Thymus (tissue), 11 donors: ENCODE measurements at regions not wholly inside any gene's neighbourhood (a gene's known extent, or its start where the extent isn't known, plus 50 kb on each side); places are given as distances from the start of the nearest gene placed in this dataset.

Source experiments
- DNase-seq, 9 donors: peaks; one replicate each; pipeline ENCODE4 v3.0.0-alpha.2; 2013; ENCODE audit warnings: low spot score in 9 of 9, low read depth in 6 of 9, missing footprints in 1 of 9
- H3K27ac ChIP-seq, 2 donors: one replicate each; pipeline ENCODE4 v1.5.1; 2013; ENCODE audit warnings: control low read depth in 1 of 2, low read depth in 1 of 2, low read length in 1 of 2, mild to moderate bottlenecking in 1 of 2, moderate library complexity in 1 of 2
- H3K27me3 ChIP-seq, 2 donors: one replicate each; pipeline ENCODE4 v1.5.1; 2013; ENCODE audit warnings: low read length in 1 of 2; ENCODE audit not compliant: control insufficient read depth in 2 of 2, insufficient read depth in 1 of 2
- H3K36me3 ChIP-seq, 2 donors: one replicate each; pipeline ENCODE4 v1.5.1; 2013; ENCODE audit warnings: low read length in 1 of 2, mild to moderate bottlenecking in 1 of 2, moderate library complexity in 1 of 2; ENCODE audit not compliant: control insufficient read depth in 2 of 2, insufficient read depth in 2 of 2
- H3K4me1 ChIP-seq, 2 donors: one replicate each; pipeline ENCODE4 v1.5.1; 2013; ENCODE audit warnings: low read length in 2 of 2; ENCODE audit not compliant: control insufficient read depth in 2 of 2, insufficient read depth in 2 of 2
- H3K4me3 ChIP-seq, 2 donors: one replicate each; pipeline ENCODE4 v1.5.1; 2013; ENCODE audit warnings: low read length in 2 of 2, control low read depth in 1 of 2, mild to moderate bottlenecking in 1 of 2
- H3K9me3 ChIP-seq, 2 donors: one replicate each; pipeline ENCODE4 v1.5.1; 2013; ENCODE audit warnings: low read length in 1 of 2, mild to moderate bottlenecking in 1 of 2; ENCODE audit not compliant: control insufficient read depth in 2 of 2, insufficient read depth in 1 of 2
- WGBS: extraction: QIAGEN DNeasy Blood & Tissue Kit; methylation state at CpG from one replicate; pipeline ENCODE4 v1.1.7; 2013; 5-methylcytosine and 5-hydroxymethylcytosine counted together
- donor health status: healthy.

GRCh38 chr3:127131424-127132170, 61.3 kb upstream of the PRR23E start:
- no peak overlapping the region for H3K4me3 ChIP-seq
- peaks cover 2 to 7% of the 10 kb centered on the region in 2 donors for H3K4me1 ChIP-seq
- H3K36me3 ChIP-seq: no peaks in the 10 kb centered on the region
- H3K27me3 ChIP-seq: peaks cover 16 to 43% of the 10 kb centered on the region in 2 donors
- WGBS: 90% methylated on average over 10 of the region's 10 CpGs
- H3K27ac ChIP-seq: no peak overlapping the region
- peaks cover 0 to 2% of the 10 kb centered on the region in 2 donors for H3K9me3 ChIP-seq
- no peak for DNase-seq

GRCh38 chr3:127132876-127133275, 60.1 kb upstream of the PRR23E start:
- Histone ChIP-seq H3K9me3 (peaks cover 0 to 2% of the 10 kb centered on the region in 2 donors), H3K36me3 (no peaks in the 10 kb centered on the region), H3K27ac (no peak overlapping the region), H3K27me3 (peaks cover 18 to 56% of the 10 kb centered on the region in 2 donors), H3K4me3 (no peak overlapping the region), H3K4me1 (peaks cover 2 to 7% of the 10 kb centered on the region in 2 donors)
- no peak for DNase-seq
- WGBS: 51% methylated on average over 5 of the region's 5 CpGs

GRCh38 chr3:127133971-127134370, 59.0 kb upstream of the PRR23E start:
- no peak for DNase-seq
- 96% methylated on average over 5 of the region's 5 CpGs for WGBS
- peaks cover 18 to 58% of the 10 kb centered on the region in 2 donors for H3K27me3 ChIP-seq

GRCh38 chr3:127134466-127134865, 58.5 kb upstream of the PRR23E start:
- H3K36me3 ChIP-seq: no peaks in the 10 kb centered on the region
- H3K4me1 ChIP-seq: peaks cover 2 to 7% of the 10 kb centered on the region in 2 donors
- no peak overlapping the region for H3K4me3 ChIP-seq
- WGBS: 66% methylated on average over 7 of the region's 7 CpGs
- H3K27ac ChIP-seq: no peak overlapping the region
- H3K9me3 ChIP-seq: peaks cover 0 to 2% of the 10 kb centered on the region in 2 donors
- no peak for DNase-seq
- H3K27me3 ChIP-seq: peaks cover 18 to 57% of the 10 kb centered on the region in 2 donors

More at GRCh38 chr3:127133971-127134370, 59.0 kb upstream of the PRR23E start:
- peaks cover 2 to 7% of the 10 kb centered on the region in 2 donors for H3K4me1 ChIP-seq
- H3K9me3 ChIP-seq: peaks cover 0 to 2% of the 10 kb centered on the region in 2 donors
- no peak overlapping the region for H3K27ac ChIP-seq
- H3K36me3 ChIP-seq: no peaks in the 10 kb centered on the region
- no peak overlapping the region for H3K4me3 ChIP-seq

GRCh38 chr3:127134887-127135240, 58.1 kb upstream of the PRR23E start:
- WGBS: 77% methylated on average over 5 of the region's 5 CpGs
- no peak for DNase-seq
- H3K36me3 ChIP-seq: no peaks in the 10 kb centered on the region
- H3K4me3 ChIP-seq: no peak overlapping the region
- peaks cover 0 to 2% of the 10 kb centered on the region in 2 donors for H3K9me3 ChIP-seq
- H3K27ac ChIP-seq: no peak overlapping the region
- H3K4me1 ChIP-seq: peaks cover 2 to 7% of the 10 kb centered on the region in 2 donors
- peaks cover 18 to 56% of the 10 kb centered on the region in 2 donors for H3K27me3 ChIP-seq

- WGBS: 12% methylated on average over 58 of the region's 58 CpGs
- Histone ChIP-seq H3K4me3 (no peak overlapping the region), H3K9me3 (peaks cover 0 to 2% of the 10 kb centered on the region in 2 donors), H3K4me1 (peaks cover 2 to 7% of the 10 kb centered on the region in 2 donors), H3K36me3 (no peaks in the 10 kb centered on the region), H3K27me3 (peaks cover 18 to 56% of the 10 kb centered on the region in 2 donors), H3K27ac (no peak overlapping the region)
- peak in 1 of 9 donors; percentile 5 for DNase-seq
Measured at GRCh38 chr3:127135241-127136023, 57.5 kb upstream of the PRR23E start.

DNA sequence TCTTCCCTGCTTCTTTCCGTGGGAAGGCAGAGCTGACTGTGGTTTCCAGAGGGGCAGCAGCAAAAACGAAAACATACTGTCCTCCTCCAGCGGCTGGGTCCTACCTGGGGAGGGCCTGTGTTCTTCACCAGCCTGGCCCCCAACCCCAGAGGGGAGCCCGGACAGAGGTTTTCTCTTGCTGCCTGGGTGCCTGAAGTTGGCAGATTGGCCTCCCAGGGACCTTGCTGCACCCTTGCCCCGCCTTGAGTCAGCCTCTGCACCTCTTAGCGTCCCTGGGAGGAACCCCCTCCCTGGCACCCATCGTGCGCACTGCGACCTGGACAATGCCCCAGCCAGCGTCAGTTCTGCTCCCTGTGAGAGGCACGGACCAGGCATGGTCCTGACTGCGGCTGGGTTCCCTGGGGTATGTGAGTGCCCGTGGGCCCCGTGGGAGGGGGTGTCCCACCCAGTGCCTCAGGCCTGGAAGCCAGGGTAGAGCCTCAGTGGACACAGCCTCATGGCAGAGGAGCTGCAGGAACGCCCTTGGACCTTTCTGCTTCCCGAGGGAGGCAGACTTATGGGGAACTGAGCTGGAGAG, 56.8 kb upstream of the PRR23E start:
- Histone ChIP-seq H3K27ac (no peak overlapping the region), H3K36me3 (no peaks in the 10 kb centered on the region), H3K4me3 (no peak overlapping the region), H3K9me3 (peaks cover 0 to 2% of the 10 kb centered on the region in 2 donors), H3K27me3 (peaks cover 18 to 56% of the 10 kb centered on the region in 2 donors), H3K4me1 (peaks cover 2 to 7% of the 10 kb centered on the region in 2 donors)
- no peak for DNase-seq
- WGBS: 78% methylated on average over 16 of the region's 16 CpGs

DNA sequence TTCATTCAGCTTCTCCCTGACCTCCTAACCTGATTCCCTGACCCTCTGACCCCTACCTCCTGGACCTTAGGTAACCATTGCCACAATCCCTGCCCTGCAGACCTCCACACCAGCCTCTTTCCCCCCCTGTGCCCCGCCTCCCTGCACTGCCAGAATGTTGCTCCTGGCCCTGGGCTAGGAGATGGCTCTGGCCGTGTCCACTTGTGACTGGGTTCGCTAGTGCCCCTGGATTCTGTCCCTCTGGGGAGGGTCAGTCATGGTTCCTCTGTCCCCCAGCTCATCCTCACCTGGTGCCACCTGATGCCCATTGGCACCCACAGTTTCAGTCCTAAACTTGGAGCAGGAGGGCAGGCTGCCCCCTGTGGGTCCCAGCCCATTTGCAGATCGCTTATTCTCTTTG, 56.2 kb upstream of the PRR23E start:
- no peak overlapping the region for H3K27ac ChIP-seq
- 90% methylated on average over 4 of the region's 4 CpGs for WGBS
- no peaks in the 10 kb centered on the region for H3K36me3 ChIP-seq
- H3K27me3 ChIP-seq: peaks cover 18 to 55% of the 10 kb centered on the region in 2 donors
- no peak for DNase-seq
- peaks cover 0 to 2% of the 10 kb centered on the region in 2 donors for H3K9me3 ChIP-seq
- no peak overlapping the region for H3K4me3 ChIP-seq
- H3K4me1 ChIP-seq: peaks cover 2 to 7% of the 10 kb centered on the region in 2 donors

GRCh38 chr3:127137113-127137512, 55.8 kb upstream of the PRR23E start:
- H3K27ac ChIP-seq: no peak overlapping the region
- H3K9me3 ChIP-seq: peaks cover 0 to 2% of the 10 kb centered on the region in 2 donors
- peaks cover 2 to 7% of the 10 kb centered on the region in 2 donors for H3K4me1 ChIP-seq
- WGBS: 85% methylated on average over 8 of the region's 8 CpGs
- no peak overlapping the region for H3K4me3 ChIP-seq
- no peaks in the 10 kb centered on the region for H3K36me3 ChIP-seq
- no peak for DNase-seq
- peaks cover 18 to 53% of the 10 kb centered on the region in 2 donors for H3K27me3 ChIP-seq
